ENCODE measurements at regions not wholly inside any gene's neighbourhood (a gene's known extent, or its start where the extent isn't known, plus 50 kb on each side); places are given as distances from the start of the nearest gene placed in this dataset.

- no peak for TF ChIP-seq POLR2A (IDR thresholded peaks at IDR 0.05)
- no peak for TF ChIP-seq CTCF (IDR thresholded peaks at IDR 0.05)
Measured at GRCh38 chr15:47039225-47039624, 678.1 kb upstream of the SEMA6D start.

Measured in esophagus squamous epithelium (tissue), 4 donors.